ENCODE measurements at regions not wholly inside any gene's neighbourhood (a gene's known extent, or its start where the extent isn't known, plus 50 kb on each side); places are given as distances from the start of the nearest gene placed in this dataset.
"Not testable (repeated sequence)": the region's sequence is repeated elsewhere in the genome, so short reads cannot be mapped to it uniquely, and the experiment has no call there.

GRCh38 chr4:101644516-101644915 is 146.0 kb upstream of the BANK1 start:
- Mint-ChIP-seq H3K27me3 (peaks cover 9% of the 10 kb centered on the region), H3K4me1 (no peaks in the 10 kb centered on the region), H3K36me3 (no peaks in the 10 kb centered on the region), H3K9me3 (no peaks in the 10 kb centered on the region), H3K27ac (no peak overlapping the region), H3K4me3 (no peak overlapping the region)

GRCh38 chr4:101643186-101643837 is 147.2 kb upstream of the BANK1 start:
- Mint-ChIP-seq H3K27me3 (peaks cover 9% of the 10 kb centered on the region), H3K9me3 (no peaks in the 10 kb centered on the region), H3K4me3 (no peak overlapping the region), H3K27ac (no peak overlapping the region), H3K36me3 (no peaks in the 10 kb centered on the region), H3K4me1 (no peaks in the 10 kb centered on the region)

DNA sequence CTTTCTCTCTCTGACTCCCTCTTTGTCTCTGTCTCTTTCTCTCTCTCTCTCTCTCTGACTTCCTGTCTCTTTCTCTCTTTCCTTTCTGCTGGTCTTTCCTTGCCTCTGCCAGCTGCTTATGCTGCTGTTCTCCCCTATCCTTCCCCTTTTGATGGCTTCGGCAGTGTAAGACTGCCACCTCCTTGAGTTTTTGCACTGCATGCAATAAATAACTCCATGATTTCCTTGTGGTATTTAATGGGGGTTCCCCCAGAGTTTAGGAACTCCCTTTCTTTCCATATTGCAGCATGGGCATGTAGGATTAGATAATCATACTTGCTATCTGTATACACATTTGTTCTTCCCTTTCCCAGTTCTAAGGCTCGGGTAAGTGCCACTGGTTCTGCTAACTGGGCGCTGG is 157.8 kb upstream of the BANK1 start:
- not testable (repeated sequence) for H3K36me3 Mint-ChIP-seq, H3K9me3 Mint-ChIP-seq, H3K27me3 Mint-ChIP-seq, H3K4me1 Mint-ChIP-seq, H3K4me3 Mint-ChIP-seq, H3K27ac Mint-ChIP-seq

DNA sequence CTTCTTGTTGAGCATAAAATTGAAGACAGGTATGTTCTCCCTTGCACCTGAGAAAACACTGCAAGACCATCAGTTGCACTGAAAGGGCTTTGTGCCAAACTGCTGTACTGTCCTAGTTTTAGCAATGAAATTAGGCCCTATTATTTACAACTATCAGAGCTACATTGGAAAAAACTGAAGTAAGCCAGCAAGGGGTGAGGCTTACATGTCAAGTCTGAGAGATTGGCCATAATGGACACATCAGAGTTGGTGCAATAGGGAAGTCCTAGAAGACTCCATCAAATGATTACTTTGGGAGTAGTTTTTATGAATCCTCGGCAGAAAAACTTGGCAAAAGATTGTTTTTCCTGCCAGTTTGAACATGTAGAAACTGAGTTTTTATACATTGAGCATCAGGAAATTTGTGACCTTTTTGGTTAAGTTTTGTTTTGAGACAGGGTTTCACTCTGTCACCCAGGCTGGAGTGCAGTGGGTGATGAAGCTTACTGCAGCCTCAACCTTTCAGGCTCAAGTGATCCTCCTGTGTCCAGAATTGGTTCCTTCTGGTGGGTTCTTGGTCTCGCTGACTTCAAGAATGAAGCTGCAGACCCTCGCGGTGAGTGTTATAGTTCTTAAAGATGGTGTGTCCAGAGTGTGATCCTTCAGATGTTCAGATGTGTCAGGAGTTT is 160.1 kb upstream of the BANK1 start:
- H3K36me3 Mint-ChIP-seq = no peaks in the 10 kb centered on the region
- H3K4me1 Mint-ChIP-seq = no peaks in the 10 kb centered on the region
- H3K9me3 Mint-ChIP-seq = no peaks in the 10 kb centered on the region
- H3K4me3 Mint-ChIP-seq = no peak overlapping the region
- no peak overlapping the region for H3K27ac Mint-ChIP-seq
- H3K27me3 Mint-ChIP-seq = peaks cover 2% of the 10 kb centered on the region

- Mint-ChIP-seq H3K27ac (no peak overlapping the region), H3K27me3 (no peaks in the 10 kb centered on the region), H3K36me3 (no peaks in the 10 kb centered on the region), H3K4me3 (no peak overlapping the region), H3K9me3 (no peaks in the 10 kb centered on the region), H3K4me1 (no peaks in the 10 kb centered on the region)
Observed at GRCh38 chr4:101621120-101621519, 169.4 kb upstream of the BANK1 start.

DNA sequence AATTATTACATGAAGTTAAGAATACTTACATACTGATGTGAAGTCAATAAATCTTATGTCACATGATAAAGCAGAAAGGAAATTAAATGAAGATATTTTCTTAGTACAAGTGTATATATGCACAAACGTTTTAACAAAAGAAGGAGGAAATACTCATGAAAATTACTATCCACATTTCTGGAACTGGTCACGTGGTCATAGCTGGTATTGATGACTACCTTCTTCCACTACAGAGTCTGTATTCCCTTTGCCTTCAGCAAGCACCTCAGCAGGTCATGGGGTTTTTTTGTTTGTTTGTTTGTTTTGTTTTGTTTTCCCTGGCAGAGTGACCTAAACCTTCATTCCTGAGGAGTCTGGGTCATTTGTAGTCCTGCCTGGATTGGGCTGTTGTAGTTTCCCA is 174.9 kb upstream of the BANK1 start:
- Mint-ChIP-seq H3K4me1 (no peaks in the 10 kb centered on the region), H3K9me3 (no peaks in the 10 kb centered on the region), H3K27ac (no peak overlapping the region), H3K36me3 (no peaks in the 10 kb centered on the region), H3K27me3 (no peaks in the 10 kb centered on the region), H3K4me3 (no peak overlapping the region)

DNA sequence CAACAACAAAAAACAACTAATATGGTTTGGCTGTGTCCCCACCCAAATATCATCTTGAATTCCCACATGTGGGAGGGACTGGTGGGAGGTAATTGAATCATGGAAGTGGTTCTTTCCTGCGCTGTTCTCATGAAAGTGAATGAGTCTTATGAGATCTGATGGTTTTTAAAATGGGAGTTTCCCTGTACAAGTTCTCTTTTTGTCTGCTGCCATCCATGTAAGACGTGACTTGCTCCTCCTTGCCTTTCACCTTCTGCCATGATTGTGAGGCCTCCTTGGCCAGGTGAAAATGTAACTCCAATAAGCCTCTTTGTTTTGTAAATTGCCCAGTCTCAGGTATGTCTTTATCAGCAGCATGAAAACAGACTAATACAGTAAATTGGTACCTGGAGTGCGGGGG is 183.5 kb upstream of the BANK1 start:
- not testable (repeated sequence) for H3K4me1 Mint-ChIP-seq

DNA sequence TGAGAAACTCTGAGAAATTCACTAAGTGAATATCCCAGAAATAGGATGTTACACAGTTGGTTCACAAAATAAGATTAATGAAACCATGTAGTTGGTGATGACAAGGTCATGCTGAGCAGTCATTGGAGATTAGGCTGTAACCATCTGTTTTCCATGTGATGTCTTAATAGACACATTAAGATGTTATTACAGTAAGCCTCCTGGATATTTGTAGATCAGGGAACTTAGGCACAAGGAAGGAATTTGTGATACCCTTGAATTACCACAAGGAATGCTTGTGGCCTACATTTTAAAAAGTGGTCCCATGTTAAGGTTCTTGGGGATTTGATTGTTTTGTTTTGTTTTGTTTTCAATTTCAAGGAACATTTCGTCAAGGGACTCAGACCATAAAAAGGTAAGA is 185.6 kb upstream of the BANK1 start:
- Mint-ChIP-seq H3K36me3 (no peaks in the 10 kb centered on the region), H3K4me1 (no peaks in the 10 kb centered on the region), H3K27ac (no peak overlapping the region), H3K9me3 (peaks cover 5% of the 10 kb centered on the region), H3K27me3 (no peaks in the 10 kb centered on the region), H3K4me3 (no peak overlapping the region)

More for the DNA sequence above, 183.5 kb upstream of the BANK1 start:
- not testable (repeated sequence) for H3K9me3 Mint-ChIP-seq, H3K4me3 Mint-ChIP-seq, H3K27me3 Mint-ChIP-seq, H3K36me3 Mint-ChIP-seq, H3K27ac Mint-ChIP-seq

DNA sequence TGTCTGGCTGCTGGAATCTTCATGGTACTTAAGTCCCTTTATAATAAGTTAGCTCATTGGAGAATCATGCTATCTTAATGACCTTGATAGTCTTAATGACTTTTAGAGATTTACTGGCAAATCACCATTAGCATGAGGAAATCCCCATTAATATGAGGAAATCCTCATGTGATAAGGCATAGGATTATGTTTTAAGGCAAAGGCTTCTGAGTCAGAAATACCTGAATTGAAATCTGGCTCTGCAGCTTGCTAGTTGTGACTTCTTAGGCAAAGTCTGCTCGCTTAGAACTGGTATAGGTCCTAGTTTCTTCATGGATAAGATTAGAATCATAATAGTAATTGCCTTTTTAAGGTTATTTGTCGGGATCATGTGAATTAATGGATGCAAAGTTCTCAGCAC is 190.2 kb upstream of the BANK1 start:
- Mint-ChIP-seq H3K27ac (no peak overlapping the region), H3K4me1 (no peaks in the 10 kb centered on the region), H3K9me3 (no peaks in the 10 kb centered on the region), H3K36me3 (no peaks in the 10 kb centered on the region), H3K4me3 (no peak overlapping the region), H3K27me3 (no peaks in the 10 kb centered on the region)

- no peaks in the 10 kb centered on the region for H3K9me3 Mint-ChIP-seq
- no peak overlapping the region for H3K4me3 Mint-ChIP-seq
- no peak overlapping the region for H3K27ac Mint-ChIP-seq
- no peaks in the 10 kb centered on the region for H3K4me1 Mint-ChIP-seq
- no peaks in the 10 kb centered on the region for H3K36me3 Mint-ChIP-seq
- H3K27me3 Mint-ChIP-seq = no peaks in the 10 kb centered on the region
Observed at GRCh38 chr4:101599620-101600019, 190.9 kb upstream of the BANK1 start.

DNA sequence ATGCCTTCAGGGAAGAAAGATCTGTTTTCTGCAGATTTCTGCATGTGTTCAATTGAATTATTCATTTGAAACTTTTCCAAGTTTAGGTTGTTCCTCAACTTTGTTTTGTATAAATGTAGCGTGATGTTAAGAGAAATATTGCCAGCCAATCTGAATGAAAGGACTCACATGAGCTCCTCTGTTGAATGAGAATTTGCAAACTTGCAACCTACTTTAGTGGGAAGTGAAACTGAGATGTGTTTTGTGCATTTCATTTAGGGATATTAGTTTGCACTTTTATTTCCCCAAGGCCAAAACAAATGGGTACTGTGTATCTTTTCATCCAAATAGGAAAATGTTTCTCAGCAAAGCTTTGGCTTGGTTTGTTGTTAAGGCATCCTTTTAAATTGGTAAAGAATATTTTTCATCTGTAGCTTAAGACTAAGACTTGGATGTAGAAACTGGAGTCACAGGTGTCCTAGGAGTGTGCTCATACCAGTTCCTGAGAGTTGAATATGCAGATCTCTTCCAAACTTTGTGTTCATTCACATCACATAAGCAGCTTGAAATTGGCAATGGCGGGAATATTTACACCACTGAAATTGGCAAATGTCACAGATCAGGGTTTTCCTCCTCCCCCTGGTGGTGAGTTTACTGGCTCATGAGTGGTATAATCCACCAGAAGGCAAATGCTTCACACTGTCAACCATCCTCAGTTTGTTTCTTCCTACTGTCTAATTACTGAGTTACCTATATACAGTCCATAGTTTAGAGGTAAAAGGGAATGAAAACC is 193.6 kb upstream of the BANK1 start:
- no peaks in the 10 kb centered on the region for H3K36me3 Mint-ChIP-seq
- H3K27me3 Mint-ChIP-seq = no peaks in the 10 kb centered on the region
- no peaks in the 10 kb centered on the region for H3K9me3 Mint-ChIP-seq
- no peaks in the 10 kb centered on the region for H3K4me1 Mint-ChIP-seq
- H3K27ac Mint-ChIP-seq = no peak overlapping the region
- H3K4me3 Mint-ChIP-seq = no peak overlapping the region

- Mint-ChIP-seq H3K36me3 (no peaks in the 10 kb centered on the region), H3K4me3 (no peak overlapping the region), H3K4me1 (no peaks in the 10 kb centered on the region), H3K27ac (no peak overlapping the region), H3K9me3 (no peaks in the 10 kb centered on the region), H3K27me3 (no peaks in the 10 kb centered on the region)
Observed at GRCh38 chr4:101594588-101594987, 195.9 kb upstream of the BANK1 start.

GRCh38 chr4:101593666-101594065 is 196.9 kb upstream of the BANK1 start:
- H3K27me3 Mint-ChIP-seq = no peaks in the 10 kb centered on the region
- H3K4me1 Mint-ChIP-seq = no peaks in the 10 kb centered on the region
- H3K36me3 Mint-ChIP-seq = no peaks in the 10 kb centered on the region
- no peak overlapping the region for H3K27ac Mint-ChIP-seq
- H3K4me3 Mint-ChIP-seq = no peak overlapping the region
- no peaks in the 10 kb centered on the region for H3K9me3 Mint-ChIP-seq

DNA sequence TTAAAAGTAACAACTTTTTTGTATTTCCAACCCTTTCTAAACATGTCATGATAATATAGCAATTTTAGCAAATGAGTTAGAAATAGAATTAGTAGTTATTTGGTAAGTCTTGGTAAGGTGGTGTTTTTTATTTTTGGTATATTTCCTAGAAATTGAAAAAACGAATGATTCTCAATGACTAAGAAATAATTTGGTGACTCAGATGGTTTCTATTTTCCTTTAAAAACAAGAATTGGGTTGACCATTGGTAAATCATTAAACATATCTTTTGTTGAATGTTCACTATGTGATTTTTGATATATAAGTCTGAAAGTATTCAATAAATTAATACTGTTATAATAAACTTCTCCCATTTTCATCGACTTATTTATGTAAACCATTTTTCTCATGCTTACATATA is 206.2 kb upstream of the BANK1 start:
- peaks cover 7% of the 10 kb centered on the region for H3K27me3 Mint-ChIP-seq
- H3K4me3 Mint-ChIP-seq = no peak overlapping the region
- no peaks in the 10 kb centered on the region for H3K4me1 Mint-ChIP-seq
- H3K36me3 Mint-ChIP-seq = peaks cover 2% of the 10 kb centered on the region
- no peak overlapping the region for H3K27ac Mint-ChIP-seq
- peaks cover 19% of the 10 kb centered on the region for H3K9me3 Mint-ChIP-seq

DNA sequence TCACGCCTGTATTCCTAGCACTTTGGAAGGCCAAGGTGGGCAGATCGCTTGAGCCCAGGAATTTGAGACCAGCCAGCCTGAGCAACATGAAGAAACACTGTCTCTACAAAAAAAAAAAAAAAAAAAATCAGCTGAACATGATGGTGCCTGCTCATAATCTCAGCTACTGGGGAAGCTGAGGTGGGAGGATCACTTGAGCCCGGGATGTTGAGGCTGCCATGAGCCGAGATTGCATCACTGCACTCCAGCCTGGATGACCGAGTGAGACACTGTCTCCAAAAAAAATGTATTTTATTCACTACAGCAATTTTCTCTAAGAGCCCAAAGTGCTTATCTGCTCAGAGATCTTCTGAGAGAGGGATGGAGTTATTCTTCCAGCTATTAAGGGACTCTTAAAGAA is 215.8 kb upstream of the PPP3CA start:
- peaks cover 3% of the 10 kb centered on the region for H3K36me3 Mint-ChIP-seq
- peaks cover 7% of the 10 kb centered on the region for H3K9me3 Mint-ChIP-seq
- H3K27ac Mint-ChIP-seq = no peak overlapping the region
- H3K4me3 Mint-ChIP-seq = no peak overlapping the region
- no peaks in the 10 kb centered on the region for H3K4me1 Mint-ChIP-seq
- H3K27me3 Mint-ChIP-seq = peaks cover 21% of the 10 kb centered on the region

GRCh38 chr4:101556842-101557241 is 209.5 kb upstream of the PPP3CA start:
- peaks cover 4% of the 10 kb centered on the region for H3K36me3 Mint-ChIP-seq
- H3K27ac Mint-ChIP-seq = no peak overlapping the region
- peaks cover 8% of the 10 kb centered on the region for H3K9me3 Mint-ChIP-seq

More at GRCh38 chr4:101556842-101557241, 209.5 kb upstream of the PPP3CA start:
- no peaks in the 10 kb centered on the region for H3K4me1 Mint-ChIP-seq
- H3K27me3 Mint-ChIP-seq = peaks cover 19% of the 10 kb centered on the region
- no peak overlapping the region for H3K4me3 Mint-ChIP-seq
